Activated naive CD4-positive, alpha-beta T cell treated with anti-CD3 and anti-CD28 coated beads, Interleukin-2, amount 50 U/mL, for 16 hours (primary cell): ENCODE measurements at regions not wholly inside any gene's neighbourhood (a gene's known extent, or its start where the extent isn't known, plus 50 kb on each side); places are given as distances from the start of the nearest gene placed in this dataset.
"Not testable (repeated sequence)": the region's sequence is repeated elsewhere in the genome, so short reads cannot be mapped to it uniquely, and the experiment has no call there.

Source experiments
- DNase-seq: peaks from one replicate; pipeline ENCODE4 v3.0.0-alpha.2; 2020

GRCh38 chr1:206256935-206257334 is 53.6 kb downstream of the SRGAP2 start:
- not testable (repeated sequence) for DNase-seq

DNA sequence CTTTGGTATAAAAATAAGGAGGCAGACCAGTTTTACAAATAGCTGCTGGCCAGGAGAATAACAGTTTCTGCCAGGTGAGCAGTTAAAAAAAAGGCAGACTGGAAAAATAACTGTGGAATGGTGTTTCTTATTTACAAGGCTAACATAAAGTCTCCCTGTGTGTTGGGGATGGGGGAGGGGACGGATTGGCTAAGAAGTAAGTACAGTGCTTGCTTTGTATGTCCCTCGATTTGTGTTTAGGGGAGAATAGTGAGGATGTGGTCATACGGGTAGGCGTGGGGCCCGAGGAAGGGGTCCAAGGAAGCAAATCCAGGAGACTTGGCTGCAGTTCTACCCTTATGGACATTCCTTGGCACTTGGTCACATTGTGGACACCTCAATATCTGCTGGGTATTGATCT is 58.1 kb downstream of the SRGAP2 start:
- not testable (repeated sequence) for DNase-seq

DNA sequence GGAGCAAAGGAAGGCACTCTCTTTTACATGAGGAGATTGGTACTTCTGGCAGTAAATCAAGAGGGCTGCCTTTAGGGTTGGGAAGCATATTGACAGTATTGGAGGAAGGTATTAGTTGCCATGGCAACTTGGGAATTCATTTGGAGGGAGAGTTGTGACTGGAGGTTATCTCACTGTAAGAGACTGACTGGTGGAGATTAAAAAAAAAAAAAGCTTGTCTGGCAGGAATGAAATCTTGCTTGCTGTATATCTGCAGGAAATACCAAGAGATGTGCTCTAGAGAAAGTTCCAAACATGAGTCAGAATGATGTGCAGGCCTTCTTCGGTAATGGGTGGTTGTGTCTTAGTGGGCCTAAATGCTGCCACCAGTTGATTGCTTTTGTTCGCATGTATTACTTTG is 59.1 kb downstream of the SRGAP2 start:
- DNase-seq, result not testable (repeated sequence)

DNA sequence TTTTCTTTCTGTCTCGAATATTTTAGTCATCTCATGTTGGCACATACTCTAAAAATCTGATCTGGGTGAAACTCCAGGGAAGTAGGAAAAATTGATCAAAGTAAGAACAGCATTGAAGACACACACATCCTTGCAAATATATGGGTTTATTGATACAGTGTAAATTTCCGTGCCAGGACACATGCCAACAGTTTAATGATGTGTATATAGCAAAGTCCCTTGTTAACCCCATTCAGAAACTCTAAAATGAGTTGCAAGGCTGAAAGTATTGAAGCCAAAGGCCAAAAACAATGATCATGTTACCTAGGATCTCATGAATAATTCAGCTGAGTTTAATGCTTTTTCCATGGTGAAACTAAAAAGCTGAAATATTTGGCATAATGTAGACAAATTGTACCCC is 61.6 kb downstream of the SRGAP2 start:
- DNase-seq, result not testable (repeated sequence)

DNA sequence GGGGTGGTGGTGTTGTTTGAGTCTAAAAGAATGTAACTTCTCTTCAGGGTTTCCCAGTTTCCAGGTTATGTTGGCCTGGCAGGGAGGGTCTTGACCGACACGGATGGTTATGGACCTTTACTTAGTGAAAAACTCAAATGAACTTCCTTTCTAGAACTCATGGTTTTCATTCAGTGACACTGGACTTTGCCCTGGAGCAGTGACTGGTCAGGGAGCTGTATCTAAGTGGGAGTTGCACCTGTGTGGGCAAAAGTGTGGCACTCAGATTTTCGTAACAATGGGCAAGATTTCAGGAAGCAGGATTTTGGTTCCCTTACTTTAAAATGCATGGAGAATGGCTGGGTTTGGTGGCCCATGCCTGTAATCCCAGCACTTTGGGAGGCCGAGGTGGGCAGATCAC is 67.8 kb downstream of the SRGAP2 start:
- DNase-seq, result not testable (repeated sequence)

DNA sequence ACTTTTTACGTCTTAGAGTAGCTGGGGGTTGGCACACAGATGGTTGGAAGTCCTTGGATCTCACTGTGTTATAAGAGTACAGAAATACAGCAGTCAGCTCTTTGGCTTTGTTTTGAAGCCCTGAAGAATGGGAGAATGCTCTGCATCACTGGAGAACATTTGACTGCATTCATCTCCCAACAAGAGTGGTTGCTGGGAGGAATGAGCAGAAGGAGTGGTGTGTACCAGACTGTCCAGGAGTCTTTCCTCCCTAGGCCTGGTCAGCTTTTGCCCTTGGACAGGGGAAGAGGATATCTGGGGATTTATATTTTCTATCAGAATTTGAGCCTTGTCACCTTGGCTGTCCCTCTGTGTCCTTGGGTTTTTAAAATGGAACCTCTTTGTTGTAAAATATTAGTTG is 69.8 kb downstream of the SRGAP2 start:
- not testable (repeated sequence) for DNase-seq

DNA sequence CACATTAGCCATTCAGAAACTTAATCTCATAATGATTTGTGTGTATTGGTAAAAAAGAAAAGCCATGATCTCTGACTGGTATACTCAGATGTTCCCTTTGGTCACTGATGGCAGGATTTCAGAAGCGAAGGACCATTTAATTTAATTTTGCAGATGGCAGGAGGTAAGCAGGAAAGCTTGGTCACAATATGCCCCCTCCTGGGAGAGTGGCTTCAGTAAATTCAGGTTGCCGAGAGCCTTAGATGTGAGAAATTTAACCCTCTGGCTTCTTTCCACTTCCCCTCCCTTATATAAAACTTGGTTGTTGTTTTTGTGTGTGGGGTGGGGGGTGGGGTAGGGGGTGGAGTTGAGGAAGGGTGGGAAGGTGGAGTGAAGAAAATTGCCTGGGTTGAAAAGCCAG is 72.8 kb downstream of the SRGAP2 start:
- not testable (repeated sequence) for DNase-seq

DNA sequence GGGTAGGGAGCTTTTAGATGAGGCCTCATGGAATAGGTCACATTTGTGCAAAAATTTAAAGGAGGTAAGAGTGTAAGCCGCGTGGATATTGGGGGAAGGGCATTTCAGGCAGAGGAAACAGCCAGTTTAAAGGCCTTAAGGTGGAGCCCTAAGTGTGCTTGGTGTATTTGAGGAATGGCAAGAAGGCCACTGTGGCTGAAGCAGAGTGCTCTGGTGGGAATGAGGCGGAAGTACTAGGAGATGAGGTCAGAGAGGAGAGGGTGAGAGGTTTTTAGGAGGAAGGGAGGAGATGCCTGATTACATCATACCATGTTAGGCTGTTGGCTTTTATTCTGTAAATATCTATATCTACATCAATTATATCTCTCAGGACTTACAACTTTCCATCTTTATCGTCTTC is 75.3 kb downstream of the SRGAP2 start:
- not testable (repeated sequence) for DNase-seq

GRCh38 chr1:206280683-206281082 is 77.3 kb downstream of the SRGAP2 start:
- not testable (repeated sequence) for DNase-seq

GRCh38 chr1:206281912-206282654 is 78.7 kb downstream of the SRGAP2 start:
- DNase-seq, result not testable (repeated sequence)

DNA sequence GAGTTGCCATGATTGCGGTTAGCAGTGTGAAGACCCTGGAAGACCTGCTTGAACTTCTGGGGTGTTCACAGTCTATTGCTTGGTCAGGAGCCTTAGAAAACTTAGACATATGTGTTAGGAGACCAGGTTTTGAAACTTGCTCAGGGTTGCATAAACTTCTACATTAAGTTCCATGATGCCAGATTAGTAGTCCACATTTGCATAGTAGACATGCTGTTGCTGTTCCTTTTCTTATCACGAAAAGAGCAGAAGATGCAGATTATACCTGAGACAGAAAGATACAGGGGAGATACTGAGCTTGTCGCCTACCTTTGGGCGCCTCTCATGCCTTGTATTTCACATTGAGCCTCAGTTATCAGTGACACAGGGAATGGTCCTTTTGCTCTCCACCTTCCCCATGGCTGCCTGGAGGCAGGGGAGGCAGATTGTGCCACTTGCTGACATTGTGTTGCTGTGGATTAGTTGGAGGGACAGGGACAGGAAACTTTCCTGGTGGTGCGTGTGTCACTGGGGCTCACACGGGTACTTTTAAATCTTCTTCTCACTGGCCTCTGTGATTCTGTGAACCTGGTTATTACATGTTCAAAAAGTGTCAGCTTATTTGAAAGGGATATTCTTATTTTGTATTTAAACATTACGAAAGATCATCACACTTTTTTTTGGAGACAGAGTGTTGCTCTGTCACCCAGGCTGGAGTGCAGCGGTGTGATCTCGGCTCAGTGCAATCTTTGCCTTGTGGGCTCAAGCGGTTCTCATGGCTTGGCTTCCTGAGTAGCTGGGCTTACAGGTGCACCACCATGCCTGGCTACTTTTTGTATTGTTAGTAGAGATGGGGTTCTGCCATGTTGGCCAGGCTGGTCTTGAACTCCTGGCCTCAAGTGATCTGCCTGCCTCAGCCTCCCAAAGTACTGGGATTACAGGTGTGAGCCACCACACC is 82.0 kb downstream of the SRGAP2 start:
- DNase-seq, result not testable (repeated sequence)

DNA sequence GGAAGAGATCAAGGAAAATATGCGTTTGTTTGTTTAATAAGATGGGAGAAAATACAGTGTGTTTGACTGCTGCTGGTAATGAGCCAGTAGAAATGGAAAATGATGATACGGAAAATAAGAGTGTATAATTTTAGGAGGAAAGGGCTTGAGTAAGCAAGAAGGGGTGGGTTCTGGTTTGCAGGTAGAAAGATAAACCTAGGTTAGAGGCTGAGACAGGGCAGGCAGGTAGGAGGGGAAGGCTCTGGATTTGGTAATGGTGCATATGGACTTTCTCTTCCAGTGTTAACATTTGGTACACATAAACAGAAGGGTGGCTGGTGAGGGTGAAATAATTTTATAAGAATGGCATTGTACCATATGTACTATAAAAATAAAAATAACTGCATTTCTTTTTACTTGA is 84.4 kb downstream of the SRGAP2 start:
- DNase-seq, result not testable (repeated sequence)

GRCh38 chr1:206288453-206288852 is 85.1 kb downstream of the SRGAP2 start:
- not testable (repeated sequence) for DNase-seq

DNA sequence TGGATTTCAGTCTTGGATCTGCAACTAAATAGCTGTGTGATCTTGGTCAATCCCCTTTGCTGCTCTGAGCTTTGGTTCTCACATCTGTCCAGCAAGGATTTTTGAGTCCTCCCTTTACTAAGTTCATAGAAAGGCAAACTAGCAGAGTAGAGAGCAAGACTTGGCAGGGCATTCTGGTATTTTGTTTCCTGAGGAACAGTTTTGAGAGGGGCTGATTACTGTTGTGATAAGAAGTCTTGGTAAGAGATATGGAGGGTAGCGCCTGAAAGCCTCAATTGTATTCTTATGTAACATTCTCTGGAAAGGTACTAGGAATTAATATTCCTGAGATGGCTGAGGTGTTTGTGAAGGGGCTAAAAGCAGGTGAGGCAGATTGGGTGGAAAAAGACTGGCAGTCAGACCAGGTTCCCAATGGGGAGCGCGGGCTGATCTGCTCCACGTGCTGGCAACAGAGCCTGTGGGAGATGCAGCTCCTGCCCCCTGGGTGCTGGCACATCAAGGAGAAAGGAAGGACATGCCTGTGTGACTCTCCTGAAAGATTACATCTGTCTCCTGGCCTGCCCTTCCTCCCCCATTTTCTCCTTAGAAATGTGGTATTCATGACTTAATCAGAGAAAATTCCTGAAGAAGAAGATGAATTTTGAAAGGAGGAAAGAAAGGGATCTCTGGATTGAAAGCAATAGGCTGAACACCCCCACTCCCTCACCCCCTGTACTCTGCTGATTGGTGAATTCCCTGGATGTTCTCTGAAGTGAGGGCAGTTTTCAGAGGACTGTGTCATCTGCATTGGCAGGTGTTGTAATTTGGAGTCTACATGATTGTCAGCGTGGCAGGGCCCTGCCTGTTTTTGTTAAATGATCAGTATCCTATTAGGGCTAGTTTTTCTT is 94.0 kb downstream of the SRGAP2 start:
- not testable (repeated sequence) for DNase-seq

DNA sequence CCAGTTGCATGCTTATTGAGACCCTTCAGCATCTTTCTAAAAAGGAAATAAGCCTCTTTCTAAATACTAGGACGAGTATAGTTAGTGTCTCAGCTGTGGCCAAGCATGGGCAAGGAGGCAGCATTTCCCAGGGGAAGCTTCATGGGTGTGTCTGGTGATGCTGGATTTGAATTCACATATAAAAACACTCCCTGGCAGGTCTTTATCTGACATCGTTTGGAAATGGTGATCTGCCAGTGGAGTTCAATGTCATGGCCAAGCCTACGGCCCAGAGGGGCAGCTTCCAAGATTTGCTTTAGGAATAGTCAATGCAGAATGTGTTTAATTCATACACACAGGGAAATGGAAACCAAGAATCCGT is 94.7 kb downstream of the SRGAP2 start:
- not testable (repeated sequence) for DNase-seq

DNA sequence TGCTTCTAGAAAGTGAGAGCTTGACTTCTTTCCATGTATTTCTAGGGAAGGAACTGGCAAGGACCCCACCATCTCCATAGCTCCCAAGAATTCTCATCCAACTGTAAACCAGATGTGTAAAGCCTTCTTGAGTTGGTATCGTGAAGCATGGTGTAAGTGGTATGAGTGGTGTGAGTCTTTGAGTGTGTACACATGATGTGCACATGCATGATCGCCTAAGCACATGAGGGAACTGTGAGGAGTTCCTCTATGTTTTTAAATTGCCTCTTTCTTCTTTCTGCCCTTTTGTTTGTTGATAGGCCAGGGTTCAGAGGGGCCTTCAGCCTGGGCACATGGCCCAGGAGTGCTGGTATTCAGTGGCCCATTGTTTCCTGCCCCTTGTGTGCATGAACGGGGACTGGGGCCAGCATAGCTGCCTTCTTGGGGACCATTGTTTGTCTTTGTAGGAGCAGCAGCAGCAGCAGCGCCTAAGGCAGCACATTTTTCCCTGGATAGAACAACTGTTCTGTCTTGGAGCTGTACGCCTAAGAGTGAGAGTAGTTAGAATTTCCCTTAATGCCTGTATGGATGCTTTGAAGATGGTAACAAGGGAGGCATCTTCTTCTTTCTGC is 95.9 kb downstream of the SRGAP2 start:
- not testable (repeated sequence) for DNase-seq

- not testable (repeated sequence) for DNase-seq
Measured at GRCh38 chr1:206299942-206300341, 96.6 kb downstream of the SRGAP2 start.

- DNase-seq, result not testable (repeated sequence)
Measured at GRCh38 chr1:206302056-206302455, 98.7 kb downstream of the SRGAP2 start.

- not testable (repeated sequence) for DNase-seq
Measured at GRCh38 chr1:206307442-206307841, 104.1 kb downstream of the SRGAP2 start.

GRCh38 chr1:206310948-206311347 is 107.6 kb downstream of the SRGAP2 start:
- not testable (repeated sequence) for DNase-seq

GRCh38 chr1:206311611-206312273 is 108.4 kb downstream of the SRGAP2 start:
- DNase-seq, result not testable (repeated sequence)

GRCh38 chr1:206312274-206312665 is 108.9 kb downstream of the SRGAP2 start:
- DNase-seq, result not testable (repeated sequence)
